Epithelial cell of prostate (primary cell): ENCODE measurements at regions not wholly inside any gene's neighbourhood (a gene's known extent, or its start where the extent isn't known, plus 50 kb on each side); places are given as distances from the start of the nearest gene placed in this dataset.
"Not testable (repeated sequence)": the region's sequence is repeated elsewhere in the genome, so short reads cannot be mapped to it uniquely, and the experiment has no call there.

Experiments used
- DNase-seq: peaks from one replicate; pipeline ENCODE4 v3.0.0-alpha.2; 2011; ENCODE audit warnings: low read depth, low spot score
- H3K27ac ChIP-seq: fragments of 450-650 bp; 2 replicates; pipeline ENCODE4 v1.5.1; 2017; ENCODE audit warnings: mild to moderate bottlenecking

DNA sequence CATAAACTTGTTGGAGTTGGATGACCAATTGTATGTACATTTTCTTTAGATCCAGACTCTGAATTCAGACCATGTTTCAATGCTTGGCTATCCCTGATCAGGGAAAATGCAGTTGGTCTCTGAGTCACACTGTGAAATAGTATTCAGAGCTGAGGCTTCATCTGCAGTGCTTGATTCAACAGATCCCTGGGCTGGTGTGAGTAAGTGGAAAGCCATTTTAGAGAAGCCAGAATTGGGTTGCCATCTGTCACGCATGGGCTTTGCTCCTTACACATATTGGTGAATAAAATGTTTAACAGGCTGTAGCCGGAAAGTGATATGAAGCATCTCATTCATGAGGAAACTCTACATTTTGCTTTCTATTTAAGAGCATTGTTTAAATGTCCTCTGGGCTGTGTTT lies 50.0 kb upstream of the ACYP2 start:
- peak; percentile 83 for DNase-seq
- peak overlapping the region; percentile 79 for H3K27ac ChIP-seq

GRCh38 chr2:54063967-54064535 lies 51.4 kb upstream of the ACYP2 start:
- peak overlapping the region; percentile 79 for H3K27ac ChIP-seq
- no peak for DNase-seq

DNA sequence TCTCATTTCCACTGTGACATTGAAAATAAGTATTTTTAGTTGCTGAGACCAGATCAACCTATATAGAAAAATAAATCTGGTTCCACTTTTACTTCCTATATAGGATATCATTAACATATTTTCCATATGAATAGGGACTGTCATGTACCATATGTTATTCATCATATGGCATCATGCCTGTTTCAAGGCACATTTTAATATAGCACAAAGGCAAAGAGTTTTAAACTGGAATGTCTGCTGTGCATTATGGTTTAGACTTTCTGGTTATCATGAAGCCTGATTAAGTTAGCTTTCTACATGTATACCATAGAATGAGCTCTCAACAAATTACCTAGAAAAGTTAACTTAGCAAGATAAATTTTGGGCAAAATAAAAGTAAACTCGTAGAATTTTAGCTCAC lies 53.0 kb upstream of the ACYP2 start:
- DNase-seq, result no peak
- H3K27ac ChIP-seq, result no peak overlapping the region

DNA sequence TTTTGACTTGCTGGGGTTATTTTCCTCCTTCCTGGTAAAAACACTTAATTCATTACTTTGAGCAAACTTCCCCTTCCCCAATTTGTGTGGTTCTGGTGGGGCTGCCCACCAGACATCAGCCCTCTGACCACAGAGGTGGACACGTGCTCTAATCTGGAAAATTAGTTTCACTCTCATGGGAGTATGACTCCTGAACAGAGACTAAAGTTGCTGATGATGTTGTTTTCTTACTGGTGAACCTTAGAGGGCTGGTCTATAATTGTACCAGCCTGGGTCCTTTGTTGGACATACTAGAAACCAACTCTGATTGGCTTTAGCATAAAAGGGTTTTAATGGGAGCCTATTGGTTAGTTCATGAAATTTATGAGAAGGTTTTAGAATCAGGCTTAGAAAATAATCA lies 54.1 kb upstream of the ACYP2 start:
- H3K27ac ChIP-seq, result no peak overlapping the region
- no peak for DNase-seq

DNA sequence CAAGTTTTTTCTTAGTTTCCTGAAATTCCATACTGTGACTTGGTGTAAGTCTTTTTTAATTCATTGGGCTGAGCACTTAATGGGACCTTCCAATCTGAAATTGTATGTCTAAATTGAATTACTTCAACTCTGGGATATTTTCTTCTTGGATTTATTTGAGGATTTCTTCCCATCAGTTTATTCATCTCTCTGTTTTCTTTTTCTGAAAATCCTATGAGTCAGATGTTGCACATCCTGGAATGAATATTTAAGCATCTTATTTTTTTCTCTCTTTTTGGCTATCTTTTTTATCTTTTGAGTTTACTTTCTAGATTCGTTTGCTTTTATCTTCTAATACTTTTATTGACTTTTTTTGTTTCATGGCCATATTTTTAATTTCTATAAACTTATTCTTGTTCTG lies 55.4 kb upstream of the ACYP2 start:
- DNase-seq, result no peak

DNA sequence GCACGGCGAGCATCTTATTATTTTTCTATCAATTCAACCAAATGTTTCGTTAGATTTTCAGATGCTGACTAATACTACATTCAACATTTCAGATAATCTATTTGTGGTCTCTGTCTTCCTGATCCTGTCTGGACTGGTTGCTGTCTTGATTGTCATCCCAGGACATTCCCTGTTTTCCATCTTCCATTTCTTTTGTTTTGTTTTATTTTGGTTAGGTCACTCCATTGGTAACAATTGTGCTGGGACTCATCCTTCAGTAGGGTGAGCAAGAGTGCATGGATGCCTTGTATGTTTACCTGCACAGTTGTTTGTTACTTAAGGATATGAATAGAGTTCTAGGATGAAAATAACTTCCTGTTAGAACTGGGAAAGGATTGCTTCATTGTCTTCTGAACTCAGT lies 55.9 kb upstream of the ACYP2 start:
- DNase-seq, result no peak
- H3K27ac ChIP-seq, result peak overlapping the region; percentile 18

More for the DNA sequence above, 55.4 kb upstream of the ACYP2 start:
- H3K27ac ChIP-seq, result peak overlapping the region; percentile 18

DNA sequence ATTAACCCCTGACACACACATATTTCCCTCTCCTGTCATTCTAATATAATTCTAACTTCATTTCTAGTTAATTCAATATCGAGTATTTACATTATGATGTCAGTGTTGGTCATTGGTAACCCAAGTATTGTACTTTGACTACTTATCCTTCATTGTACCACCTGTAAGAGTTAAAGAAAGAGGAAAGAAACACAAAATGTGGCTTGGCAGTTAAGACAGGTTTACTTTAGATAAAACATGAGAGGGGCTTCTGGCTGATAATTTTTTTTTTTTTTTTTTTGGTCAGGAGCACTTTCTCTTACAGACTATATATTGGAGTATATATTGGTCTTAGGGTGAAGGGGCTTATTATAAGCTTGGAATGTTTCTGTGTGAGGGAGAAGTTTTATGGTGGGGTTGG lies 57.0 kb upstream of the ACYP2 start:
- DNase-seq, result no peak
- H3K27ac ChIP-seq, result no peak overlapping the region

GRCh38 chr2:54054774-54055173 lies 60.6 kb upstream of the ACYP2 start:
- DNase-seq, result no peak
- no peak overlapping the region for H3K27ac ChIP-seq

DNA sequence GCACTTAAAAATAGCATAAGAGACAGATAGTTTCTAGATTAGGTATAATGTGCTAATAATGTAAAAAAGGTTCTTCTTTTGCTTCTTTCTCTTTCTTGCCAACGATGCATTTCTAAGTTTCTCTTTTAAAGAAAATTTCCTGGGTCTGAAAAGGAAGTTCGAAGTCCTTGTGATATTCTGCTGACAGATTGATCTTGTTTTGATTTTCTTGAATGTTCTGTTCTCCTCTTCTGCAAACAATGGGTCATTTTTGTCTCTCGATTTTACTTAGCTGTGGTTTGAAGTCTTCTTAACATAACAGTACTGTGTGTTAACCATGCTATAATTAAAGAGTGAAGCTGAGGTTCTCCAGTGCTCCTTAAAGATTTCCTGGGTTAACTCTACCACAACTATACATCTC lies 61.1 kb upstream of the ACYP2 start:
- DNase-seq, result no peak
- no peak overlapping the region for H3K27ac ChIP-seq

DNA sequence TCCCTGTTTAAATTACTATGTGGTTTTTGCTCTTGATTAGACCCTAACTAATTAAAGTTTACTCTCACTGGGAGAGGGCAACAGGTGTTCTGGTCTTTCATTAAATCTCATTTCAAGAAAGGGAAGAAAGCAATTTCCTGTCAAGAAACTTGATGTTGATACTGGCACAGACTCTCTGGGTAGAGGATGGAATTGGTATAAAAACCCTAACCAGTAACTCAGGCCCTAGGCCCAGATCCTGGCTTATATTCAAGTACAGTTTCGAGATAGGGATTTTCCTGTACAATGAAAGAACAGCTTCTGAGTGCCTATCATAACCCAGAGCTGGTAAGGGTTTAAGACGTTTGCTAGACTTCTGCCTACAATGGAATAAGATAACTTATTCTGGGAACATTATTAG lies 61.6 kb upstream of the ACYP2 start:
- no peak overlapping the region for H3K27ac ChIP-seq
- no peak for DNase-seq

- DNase-seq, result no peak
These were observed 62.3 kb upstream of the ACYP2 start for GRCh38 chr2:54052825-54053718.

DNA sequence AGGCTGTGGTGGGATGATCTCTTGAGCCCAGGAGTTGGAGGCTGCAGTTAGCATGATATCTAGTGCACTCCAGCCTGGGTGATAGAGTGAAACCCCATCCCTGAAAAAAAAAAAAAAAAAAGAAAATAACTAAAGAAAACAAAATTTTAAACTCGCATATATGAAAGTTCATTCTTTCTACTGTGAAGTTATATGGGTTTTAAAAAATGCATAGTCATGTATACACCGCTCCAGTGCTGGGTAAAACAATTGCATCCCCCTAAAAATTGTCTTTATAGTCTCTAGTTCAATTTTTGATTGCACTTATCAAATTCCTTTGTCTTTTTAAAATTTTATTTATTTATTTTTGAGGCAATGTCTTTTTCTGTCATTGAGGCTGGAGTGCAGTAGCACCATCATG lies 65.0 kb upstream of the ACYP2 start:
- no peak for DNase-seq
- no peak overlapping the region for H3K27ac ChIP-seq

More at GRCh38 chr2:54052825-54053718, 62.3 kb upstream of the ACYP2 start:
- H3K27ac ChIP-seq, result no peak overlapping the region

- DNase-seq, result no peak
- H3K27ac ChIP-seq, result no peak overlapping the region
These were observed 66.0 kb upstream of the ACYP2 start for GRCh38 chr2:54049365-54049764.

GRCh38 chr2:54048896-54049295 lies 66.5 kb upstream of the ACYP2 start:
- H3K27ac ChIP-seq, DNase-seq: not testable (repeated sequence)

DNA sequence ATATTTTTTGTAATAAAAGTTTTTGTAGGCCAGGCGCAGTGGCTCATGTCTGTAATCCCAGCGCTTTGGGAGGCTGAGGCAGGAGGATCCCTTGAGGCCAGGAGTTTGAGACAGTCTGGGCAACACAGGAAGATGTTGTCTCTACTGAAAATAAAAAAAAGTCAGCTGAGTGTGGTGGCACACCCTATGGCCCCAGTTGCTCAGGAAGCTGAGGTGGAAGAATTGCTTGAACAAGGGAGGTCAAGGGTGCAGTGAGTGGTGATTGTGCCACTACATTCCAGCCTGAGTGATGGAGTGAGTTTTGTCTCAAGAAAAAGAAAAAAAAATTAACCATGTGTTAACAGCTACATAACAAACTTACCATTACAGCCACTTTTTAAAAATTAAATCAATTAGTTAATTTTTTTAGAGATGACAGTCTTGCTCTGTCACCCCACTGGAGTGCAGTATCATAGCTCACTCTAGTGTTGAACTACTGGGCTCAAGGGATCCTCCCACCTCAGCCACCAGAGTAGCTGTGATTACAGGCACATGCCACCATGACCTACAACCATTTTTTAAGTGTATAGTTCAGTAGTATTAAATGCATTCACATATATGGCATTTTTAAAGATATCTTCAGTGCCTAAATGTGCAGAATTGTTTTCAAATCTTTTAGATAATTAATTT lies 67.2 kb upstream of the ACYP2 start:
- H3K27ac ChIP-seq, result no peak overlapping the region
- DNase-seq, result no peak

- no peak overlapping the region for H3K27ac ChIP-seq
- DNase-seq, result no peak
These were observed 67.8 kb upstream of the ACYP2 start for GRCh38 chr2:54047658-54048057.

- no peak overlapping the region for H3K27ac ChIP-seq
- no peak for DNase-seq
These were observed 68.3 kb upstream of the ACYP2 start for GRCh38 chr2:54047091-54047490.

DNA sequence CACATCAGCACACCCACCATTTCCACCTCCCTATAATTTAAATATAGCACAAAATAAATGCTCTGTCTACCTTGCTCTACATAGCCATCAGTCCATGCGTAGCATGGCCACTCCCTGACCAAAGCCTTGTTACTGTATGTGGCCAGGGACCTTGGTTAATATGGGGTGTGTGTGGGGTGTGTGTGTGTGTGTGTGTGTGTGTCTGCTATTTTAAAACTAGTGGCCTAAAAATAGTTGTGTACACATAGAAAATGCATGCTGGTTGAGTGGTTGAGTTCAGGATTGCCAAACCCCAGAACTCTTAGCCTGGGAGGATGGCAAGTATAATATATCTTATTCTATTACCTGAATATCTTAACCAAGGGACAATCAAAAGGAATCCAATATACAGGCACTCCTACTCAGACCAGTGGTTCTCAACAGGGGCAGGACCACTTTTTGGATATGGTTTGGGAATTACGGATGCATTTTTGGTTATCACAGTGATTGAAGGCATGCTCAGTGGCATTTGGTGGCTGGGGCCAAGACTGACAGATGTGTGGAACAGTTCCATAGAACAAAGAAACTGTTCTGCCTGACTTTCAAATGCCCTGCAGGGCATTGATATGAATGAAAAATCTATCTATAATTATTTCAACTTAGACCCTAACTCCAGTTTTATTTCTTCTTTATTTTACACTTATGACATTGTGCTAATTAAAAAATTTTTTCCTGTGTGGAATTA lies 72.3 kb upstream of the PSME4 start:
- H3K27ac ChIP-seq, result peak overlapping the region; percentile 61
- no peak for DNase-seq

DNA sequence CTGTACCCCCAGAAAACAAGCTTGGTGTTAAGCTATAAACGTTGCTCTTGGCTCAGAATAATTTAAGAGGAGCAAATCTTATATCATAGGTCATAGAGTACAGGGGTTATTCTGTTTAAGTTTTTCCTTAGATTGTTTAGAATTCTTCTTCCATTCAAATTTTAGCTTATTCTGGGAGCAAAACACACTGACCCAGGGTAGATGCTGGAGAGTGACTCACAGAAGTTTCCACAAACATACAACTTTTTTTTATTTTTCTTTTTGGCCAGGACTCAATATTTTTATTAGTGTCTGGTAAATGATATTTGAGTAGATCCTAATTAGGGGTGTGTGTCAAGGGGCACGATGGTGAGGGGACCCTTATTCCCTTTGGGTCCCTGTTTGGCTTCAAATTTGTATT lies 71.5 kb upstream of the PSME4 start:
- no peak for DNase-seq
- no peak overlapping the region for H3K27ac ChIP-seq

DNA sequence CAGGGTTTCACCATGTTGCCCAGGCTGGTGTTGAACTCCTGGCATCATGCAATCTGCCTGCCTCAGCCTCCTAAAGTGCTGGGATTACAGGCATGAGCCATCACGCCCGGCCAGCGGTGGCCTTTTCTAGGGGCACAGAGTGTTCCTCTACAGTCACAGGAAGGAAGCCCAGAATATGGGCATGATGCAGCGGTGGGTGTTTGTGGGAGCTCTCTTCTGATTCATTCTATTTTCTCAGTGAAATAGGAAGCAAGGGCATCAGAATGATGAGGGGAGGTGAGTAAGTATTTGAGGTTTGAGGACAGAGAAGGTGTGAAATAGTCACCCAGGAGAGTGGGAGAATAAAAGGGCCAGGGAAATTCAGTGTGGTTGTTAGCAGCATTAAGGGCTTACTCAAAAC lies 70.3 kb upstream of the PSME4 start:
- H3K27ac ChIP-seq, result peak overlapping the region; percentile 19
- DNase-seq, result peak; percentile 48

DNA sequence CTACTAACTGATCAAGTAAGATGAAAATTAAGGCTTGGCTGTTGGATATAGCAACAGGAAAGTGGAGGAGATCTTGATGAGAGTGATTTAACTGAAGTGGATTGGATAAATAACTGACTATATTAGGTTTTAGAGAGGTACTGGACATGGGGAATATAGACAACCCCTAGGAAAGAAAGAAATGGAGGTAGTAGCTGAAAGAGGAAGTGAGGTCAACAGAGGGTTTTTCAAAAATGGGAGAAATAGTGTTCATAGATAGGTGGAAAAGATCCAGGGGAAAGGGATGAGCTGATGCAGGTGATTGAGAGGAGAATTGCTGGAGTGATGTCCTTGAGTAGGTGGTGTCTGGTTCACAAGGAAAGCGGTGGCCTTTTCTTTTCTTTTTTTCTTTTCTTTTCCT lies 69.9 kb upstream of the PSME4 start:
- H3K27ac ChIP-seq, result peak overlapping the region; percentile 19
- no peak for DNase-seq
